NB4 (cell line): ENCODE measurements at regions not wholly inside any gene's neighbourhood (a gene's known extent, or its start where the extent isn't known, plus 50 kb on each side); places are given as distances from the start of the nearest gene placed in this dataset.
"Not testable (repeated sequence)": the region's sequence is repeated elsewhere in the genome, so short reads cannot be mapped to it uniquely, and the experiment has no call there.

Experiments used
- DNase-seq: peaks from one replicate; pipeline ENCODE4 v3.0.0; 2010; ENCODE audit warnings: low read depth
- H3K4me3 ChIP-seq: one replicate; pipeline ENCODE4 v1.5.1; 2011; ENCODE audit warnings: mild to moderate bottlenecking, low read depth, low read length, moderate library complexity
- CTCF ChIP-seq: IDR thresholded peaks from one replicate; pipeline ENCODE4 v1.5.1; 2012; ENCODE audit warnings: low read depth, low read length
- MAX ChIP-seq: IDR thresholded peaks from 2 replicates; pipeline ENCODE4 v1.6.1; 2011; ENCODE audit warnings: low read depth, low read length
- MYC ChIP-seq: IDR thresholded peaks from 2 replicates; pipeline ENCODE4 v1.6.1; 2011; ENCODE audit warnings: low read depth, low read length
- POLR2A ChIP-seq: IDR thresholded peaks from 2 replicates; pipeline ENCODE4 v1.6.1; 2011; ENCODE audit warnings: mild to moderate bottlenecking; ENCODE audit not compliant: insufficient read length; ENCODE audit errors: extremely low read depth

- no peak for DNase-seq
- TF ChIP-seq POLR2A (no peak), MAX (no peak), CTCF (no peak), MYC (no peak)
- no peak overlapping the region for H3K4me3 ChIP-seq
Observed at GRCh38 chr4:40687676-40688389, 58.2 kb upstream of the RBM47 start.

- DNase-seq = no peak
- no peak overlapping the region for H3K4me3 ChIP-seq
- no peak for TF ChIP-seq CTCF
- no peak for TF ChIP-seq POLR2A
Observed at GRCh38 chr4:40688446-40689095, 58.9 kb upstream of the RBM47 start.

GRCh38 chr4:40693946-40694345, 55.8 kb upstream of the NSUN7 start:
- TF ChIP-seq POLR2A (no peak), MYC (no peak), CTCF (no peak), MAX (no peak)
- H3K4me3 ChIP-seq = no peak overlapping the region

GRCh38 chr4:40697476-40697875, 52.3 kb upstream of the NSUN7 start:
- DNase-seq, H3K4me3 ChIP-seq: not testable (repeated sequence)

More at GRCh38 chr4:40693946-40694345, 55.8 kb upstream of the NSUN7 start:
- no peak for DNase-seq

GRCh38 chr4:40698733-40699132, 51.0 kb upstream of the NSUN7 start:
- H3K4me3 ChIP-seq = no peak overlapping the region
- TF ChIP-seq MAX (no peak), CTCF (no peak), MYC (no peak), POLR2A (no peak)
- no peak for DNase-seq

GRCh38 chr4:40699648-40700047, 50.1 kb upstream of the NSUN7 start:
- TF ChIP-seq MYC (no peak), MAX (no peak), CTCF (no peak), POLR2A (no peak)

More at GRCh38 chr4:40699648-40700047, 50.1 kb upstream of the NSUN7 start:
- DNase-seq = no peak
- H3K4me3 ChIP-seq = no peak overlapping the region
